OCI-LY7 (cell line): ENCODE measurements at regions not wholly inside any gene's neighbourhood (a gene's known extent, or its start where the extent isn't known, plus 50 kb on each side); places are given as distances from the start of the nearest gene placed in this dataset.

Experiments
- EZH2phosphoT487 ChIP-seq: fragments of 200-600 bp; sonication (generic); IDR thresholded peaks from 2 replicates; pipeline ENCODE4 v1.6.1; 2018; ENCODE audit warnings: low read depth, borderline replicate concordance, mild to moderate bottlenecking, mixed run types, antibody characterized with exemption, low read length, moderate library complexity, mixed read lengths
- TF ChIP-seq, protein P1 (sequence below): fragments of 200-600 bp; sonication (generic); conservative IDR thresholded peaks from 2 replicates; pipeline ENCODE4 v1.5.1; 2014; ENCODE audit warnings: mild to moderate bottlenecking, antibody characterized with exemption, low read length, moderate library complexity, mixed read lengths

DNA sequence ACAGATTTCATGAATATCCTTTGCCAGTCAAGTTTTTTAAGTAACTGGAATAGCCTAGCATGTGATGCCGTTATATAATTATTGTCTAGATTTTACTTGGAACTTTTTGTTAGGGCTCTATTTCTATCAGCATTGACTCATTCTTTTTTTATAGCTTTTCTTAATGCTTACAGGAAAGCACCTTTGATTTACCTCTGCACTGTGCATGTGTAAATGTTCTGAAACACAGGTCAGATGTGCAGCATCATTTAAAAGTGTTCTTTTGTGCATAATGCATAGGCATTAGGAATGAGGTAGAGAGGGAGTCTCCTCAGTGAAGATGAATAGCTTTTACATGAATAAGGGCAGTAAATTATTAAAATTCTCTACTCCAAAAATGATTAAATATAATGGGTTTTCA is 669.3 kb upstream of the MBL2 start:
- TF ChIP-seq, protein P1, sequence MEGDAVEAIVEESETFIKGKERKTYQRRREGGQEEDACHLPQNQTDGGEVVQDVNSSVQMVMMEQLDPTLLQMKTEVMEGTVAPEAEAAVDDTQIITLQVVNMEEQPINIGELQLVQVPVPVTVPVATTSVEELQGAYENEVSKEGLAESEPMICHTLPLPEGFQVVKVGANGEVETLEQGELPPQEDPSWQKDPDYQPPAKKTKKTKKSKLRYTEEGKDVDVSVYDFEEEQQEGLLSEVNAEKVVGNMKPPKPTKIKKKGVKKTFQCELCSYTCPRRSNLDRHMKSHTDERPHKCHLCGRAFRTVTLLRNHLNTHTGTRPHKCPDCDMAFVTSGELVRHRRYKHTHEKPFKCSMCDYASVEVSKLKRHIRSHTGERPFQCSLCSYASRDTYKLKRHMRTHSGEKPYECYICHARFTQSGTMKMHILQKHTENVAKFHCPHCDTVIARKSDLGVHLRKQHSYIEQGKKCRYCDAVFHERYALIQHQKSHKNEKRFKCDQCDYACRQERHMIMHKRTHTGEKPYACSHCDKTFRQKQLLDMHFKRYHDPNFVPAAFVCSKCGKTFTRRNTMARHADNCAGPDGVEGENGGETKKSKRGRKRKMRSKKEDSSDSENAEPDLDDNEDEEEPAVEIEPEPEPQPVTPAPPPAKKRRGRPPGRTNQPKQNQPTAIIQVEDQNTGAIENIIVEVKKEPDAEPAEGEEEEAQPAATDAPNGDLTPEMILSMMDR: no peak
- TF ChIP-seq EZH2phosphoT487: no peak
